ENCODE measurements at regions not wholly inside any gene's neighbourhood (a gene's known extent, or its start where the extent isn't known, plus 50 kb on each side); places are given as distances from the start of the nearest gene placed in this dataset.

DNA sequence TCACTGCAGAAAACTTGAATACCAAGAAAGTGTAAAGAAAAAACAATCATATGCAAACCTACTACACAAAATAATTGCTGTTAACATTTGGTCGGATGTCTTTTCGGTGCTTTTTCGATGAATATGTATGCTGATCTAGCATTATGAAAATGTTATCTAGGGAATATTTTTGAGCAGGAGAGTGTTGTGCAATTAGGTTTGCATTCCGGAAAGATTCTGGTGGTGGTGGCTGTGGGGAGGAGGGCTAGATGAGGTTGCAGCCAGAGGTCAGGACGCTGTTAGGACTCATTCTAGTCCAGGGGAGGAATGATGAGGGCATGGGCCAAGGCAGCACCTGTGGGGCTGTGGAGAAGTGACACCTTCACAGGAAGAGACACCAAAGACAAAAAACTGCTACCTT, 258.0 kb upstream of the ASIC2 start:
- Mint-ChIP-seq H3K4me3 (ENCODE audit: unreplicated experiment) (no peak overlapping the region), H3K27ac (ENCODE audit: unreplicated experiment) (no peak overlapping the region), H3K4me1 (ENCODE audit: low read depth, unreplicated experiment) (peaks cover 11% of the 10 kb centered on the region), H3K27me3 (ENCODE audit: unreplicated experiment) (no peaks in the 10 kb centered on the region), H3K36me3 (ENCODE audit: unreplicated experiment) (no peaks in the 10 kb centered on the region), H3K9me3 (ENCODE audit: unreplicated experiment) (no peaks in the 10 kb centered on the region)
- no peak for DNase-seq
- TF ChIP-seq, protein P1, sequence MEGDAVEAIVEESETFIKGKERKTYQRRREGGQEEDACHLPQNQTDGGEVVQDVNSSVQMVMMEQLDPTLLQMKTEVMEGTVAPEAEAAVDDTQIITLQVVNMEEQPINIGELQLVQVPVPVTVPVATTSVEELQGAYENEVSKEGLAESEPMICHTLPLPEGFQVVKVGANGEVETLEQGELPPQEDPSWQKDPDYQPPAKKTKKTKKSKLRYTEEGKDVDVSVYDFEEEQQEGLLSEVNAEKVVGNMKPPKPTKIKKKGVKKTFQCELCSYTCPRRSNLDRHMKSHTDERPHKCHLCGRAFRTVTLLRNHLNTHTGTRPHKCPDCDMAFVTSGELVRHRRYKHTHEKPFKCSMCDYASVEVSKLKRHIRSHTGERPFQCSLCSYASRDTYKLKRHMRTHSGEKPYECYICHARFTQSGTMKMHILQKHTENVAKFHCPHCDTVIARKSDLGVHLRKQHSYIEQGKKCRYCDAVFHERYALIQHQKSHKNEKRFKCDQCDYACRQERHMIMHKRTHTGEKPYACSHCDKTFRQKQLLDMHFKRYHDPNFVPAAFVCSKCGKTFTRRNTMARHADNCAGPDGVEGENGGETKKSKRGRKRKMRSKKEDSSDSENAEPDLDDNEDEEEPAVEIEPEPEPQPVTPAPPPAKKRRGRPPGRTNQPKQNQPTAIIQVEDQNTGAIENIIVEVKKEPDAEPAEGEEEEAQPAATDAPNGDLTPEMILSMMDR (IDR thresholded peaks at IDR 0.05; ENCODE audit: partially characterized antibody, unreplicated experiment), result no peak

DNA sequence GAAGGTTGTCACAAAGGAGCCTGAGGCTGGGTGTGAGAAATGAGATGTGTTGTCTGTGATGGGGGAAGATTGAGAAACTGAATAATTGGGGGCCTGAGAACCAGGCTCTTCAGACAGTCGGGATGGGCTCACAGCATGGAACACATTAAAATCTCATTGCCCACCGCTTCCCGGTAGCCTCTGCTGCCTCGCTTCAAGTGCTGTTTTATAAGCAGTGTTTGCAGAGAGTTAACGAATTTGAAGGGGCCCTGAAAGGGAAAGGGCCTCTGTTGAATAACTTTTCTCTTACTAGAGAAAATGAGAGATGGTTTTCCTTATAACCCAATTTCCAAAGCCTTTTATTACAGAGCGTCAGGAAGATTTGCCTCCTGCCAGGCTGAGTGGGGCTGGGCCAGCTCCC, 258.8 kb upstream of the ASIC2 start:
- Mint-ChIP-seq H3K4me1 (ENCODE audit: low read depth, unreplicated experiment) (peaks cover 11% of the 10 kb centered on the region), H3K36me3 (ENCODE audit: unreplicated experiment) (no peaks in the 10 kb centered on the region), H3K27ac (ENCODE audit: unreplicated experiment) (no peak overlapping the region), H3K27me3 (ENCODE audit: unreplicated experiment) (no peaks in the 10 kb centered on the region), H3K4me3 (ENCODE audit: unreplicated experiment) (no peak overlapping the region), H3K9me3 (ENCODE audit: unreplicated experiment) (no peaks in the 10 kb centered on the region)
- DNase-seq, result no peak
- TF ChIP-seq, protein P1 (IDR thresholded peaks at IDR 0.05; ENCODE audit: partially characterized antibody, unreplicated experiment), result no peak

DNA sequence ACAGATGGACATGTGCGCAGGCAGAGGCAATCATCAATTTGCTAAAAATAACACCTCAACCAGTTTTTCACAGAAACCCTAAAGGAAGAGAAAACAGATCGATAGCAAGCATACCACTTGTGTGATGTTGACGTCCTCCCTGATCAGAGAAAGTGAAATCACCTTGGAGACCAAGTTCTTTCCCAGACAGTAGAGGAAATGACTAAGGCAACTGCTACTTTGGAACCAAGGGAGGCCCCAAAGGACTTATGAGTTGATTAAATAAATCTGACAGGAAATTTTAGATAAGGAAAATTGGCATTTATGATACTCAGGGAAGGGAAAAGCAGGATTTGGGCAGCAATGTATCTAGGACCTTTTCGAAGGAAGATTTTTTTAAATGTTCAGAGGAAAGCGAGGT, 267.1 kb upstream of the ASIC2 start:
- Mint-ChIP-seq H3K36me3 (ENCODE audit: unreplicated experiment) (no peaks in the 10 kb centered on the region), H3K9me3 (ENCODE audit: unreplicated experiment) (peaks cover 2% of the 10 kb centered on the region), H3K27ac (ENCODE audit: unreplicated experiment) (peak overlapping the region; percentile 74), H3K4me3 (ENCODE audit: unreplicated experiment) (peak overlapping the region; percentile 53), H3K27me3 (ENCODE audit: unreplicated experiment) (no peaks in the 10 kb centered on the region), H3K4me1 (ENCODE audit: low read depth, unreplicated experiment) (peaks cover 35% of the 10 kb centered on the region)
- TF ChIP-seq, protein P1 (IDR thresholded peaks at IDR 0.05; ENCODE audit: partially characterized antibody, unreplicated experiment), result no peak
- DNase-seq, result no peak

DNA sequence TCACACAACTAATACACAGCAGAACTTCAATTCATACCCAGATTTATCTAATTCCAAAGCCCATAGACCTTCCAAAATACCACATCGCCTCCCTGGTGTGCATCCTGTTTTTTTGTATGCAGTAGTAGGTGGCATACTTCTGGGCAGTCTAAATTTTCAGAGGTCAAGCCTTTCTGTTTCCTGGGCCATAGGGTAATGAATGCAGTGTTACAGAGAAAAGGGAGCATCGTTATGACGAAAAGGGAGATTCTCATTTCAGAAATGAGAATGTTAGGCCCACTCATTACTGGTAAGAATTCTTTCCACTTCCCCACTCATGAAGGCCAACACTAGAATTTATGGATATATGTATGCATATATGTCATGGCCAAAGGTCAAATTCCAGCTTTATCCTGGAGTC, 267.8 kb upstream of the ASIC2 start:
- Mint-ChIP-seq H3K4me1 (ENCODE audit: low read depth, unreplicated experiment) (peaks cover 35% of the 10 kb centered on the region), H3K27ac (ENCODE audit: unreplicated experiment) (no peak overlapping the region), H3K4me3 (ENCODE audit: unreplicated experiment) (no peak overlapping the region), H3K27me3 (ENCODE audit: unreplicated experiment) (no peaks in the 10 kb centered on the region), H3K9me3 (ENCODE audit: unreplicated experiment) (peaks cover 2% of the 10 kb centered on the region), H3K36me3 (ENCODE audit: unreplicated experiment) (peaks cover 1% of the 10 kb centered on the region)
- DNase-seq, result no peak
- TF ChIP-seq, protein P1 (IDR thresholded peaks at IDR 0.05; ENCODE audit: partially characterized antibody, unreplicated experiment), result no peak

DNA sequence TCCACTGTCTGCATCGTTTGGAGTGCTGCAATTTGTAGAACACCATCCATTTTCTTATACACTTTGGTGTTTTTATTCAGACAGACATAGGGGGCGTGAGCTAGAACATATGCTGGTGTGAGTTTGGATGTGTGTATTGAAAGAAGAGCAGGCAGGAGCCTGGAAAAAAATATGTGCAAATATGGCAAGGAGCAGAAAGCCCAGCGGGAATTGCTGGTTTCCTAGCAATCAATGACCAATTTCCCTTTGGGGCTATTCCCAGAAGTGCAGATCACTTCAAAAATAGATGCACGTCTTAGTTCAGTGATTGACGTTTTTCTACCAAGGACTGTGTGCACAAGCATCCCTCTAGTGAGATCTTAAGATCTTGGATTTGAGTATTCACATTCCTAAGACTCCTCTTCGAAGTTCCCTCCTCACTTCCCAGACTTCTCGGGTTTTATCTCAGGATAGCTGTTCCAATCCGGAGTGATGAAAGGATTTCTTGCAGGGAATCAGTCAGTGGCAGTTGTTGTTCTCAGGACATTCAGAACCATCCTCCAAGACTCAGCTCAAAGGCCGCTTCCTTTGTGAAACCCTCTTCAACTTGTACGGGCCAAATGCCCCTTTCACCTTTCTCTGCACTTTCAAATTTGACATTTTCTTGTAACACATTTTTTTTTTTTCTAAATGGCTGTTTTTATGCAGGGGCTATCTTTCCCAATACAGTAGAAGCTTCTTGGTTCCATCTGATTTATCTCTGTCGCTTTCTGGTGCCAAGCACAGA, 268.7 kb upstream of the ASIC2 start:
- no peak for DNase-seq
- Mint-ChIP-seq H3K27me3 (ENCODE audit: unreplicated experiment) (no peaks in the 10 kb centered on the region), H3K4me3 (ENCODE audit: unreplicated experiment) (peak overlapping the region; percentile 17), H3K27ac (ENCODE audit: unreplicated experiment) (peak overlapping the region; percentile 3), H3K9me3 (ENCODE audit: unreplicated experiment) (peaks cover 4% of the 10 kb centered on the region), H3K36me3 (ENCODE audit: unreplicated experiment) (peaks cover 7% of the 10 kb centered on the region), H3K4me1 (ENCODE audit: low read depth, unreplicated experiment) (peaks cover 36% of the 10 kb centered on the region)
- TF ChIP-seq, protein P1 (IDR thresholded peaks at IDR 0.05; ENCODE audit: partially characterized antibody, unreplicated experiment), result no peak

Data from glutamatergic neuron (in vitro differentiated cells).